ENCODE measurements at regions not wholly inside any gene's neighbourhood (a gene's known extent, or its start where the extent isn't known, plus 50 kb on each side); places are given as distances from the start of the nearest gene placed in this dataset.

GRCh38 chr20:60144974-60145527 lies 186.8 kb downstream of the CDH26 start:
- Histone ChIP-seq H3K9ac (ENCODE audit: low read length) (no peak overlapping the region), H3K9me3 (ENCODE audit: low read length) (no peaks in the 10 kb centered on the region), H3K27ac (ENCODE audit: low read length) (no peak overlapping the region), H3K9me2 (replicated peaks; ENCODE audit: insufficient read depth, low read length) (no peaks in the 10 kb centered on the region), H4K20me1 (ENCODE audit: insufficient read depth, low read depth, low read length) (no peaks in the 10 kb centered on the region), H3K4me3 (ENCODE audit: low read length) (no peak overlapping the region), H3K27me3 (ENCODE audit: low read length) (no peaks in the 10 kb centered on the region), H3K4me2 (ENCODE audit: low read depth, low read length, poor library complexity, severe bottlenecking) (no peak overlapping the region), H2AFZ (ENCODE audit: low read length) (no peak overlapping the region), H3K79me2 (ENCODE audit: low read length) (no peaks in the 10 kb centered on the region), H3K4me1 (ENCODE audit: low read length) (peaks cover 6% of the 10 kb centered on the region; the same call in 1 of the 2 replicates), H3K36me3 (ENCODE audit: insufficient read depth, low read length) (no peaks in the 10 kb centered on the region)
- no peak for DNase-seq

- Histone ChIP-seq H3K4me2 (ENCODE audit: low read depth, low read length, poor library complexity, severe bottlenecking) (no peak overlapping the region), H3K79me2 (ENCODE audit: low read length) (no peaks in the 10 kb centered on the region), H3K9me2 (replicated peaks; ENCODE audit: insufficient read depth, low read length) (no peaks in the 10 kb centered on the region), H4K20me1 (ENCODE audit: insufficient read depth, low read depth, low read length) (no peaks in the 10 kb centered on the region), H3K9ac (ENCODE audit: low read length) (no peak overlapping the region), H3K27ac (ENCODE audit: low read length) (no peak overlapping the region), H3K27me3 (ENCODE audit: low read length) (no peaks in the 10 kb centered on the region), H3K36me3 (ENCODE audit: insufficient read depth, low read length) (no peaks in the 10 kb centered on the region), H3K4me3 (ENCODE audit: low read length) (no peak overlapping the region), H3K4me1 (ENCODE audit: low read length) (no peaks in the 10 kb centered on the region; the same call in 1 of the 2 replicates), H3K9me3 (ENCODE audit: low read length) (no peaks in the 10 kb centered on the region), H2AFZ (ENCODE audit: low read length) (no peak overlapping the region)
- DNase-seq = no peak
Measured at GRCh38 chr20:60147004-60147403, 188.8 kb downstream of the CDH26 start.

- DNase-seq = no peak
- Histone ChIP-seq H3K4me1 (ENCODE audit: low read length) (no peaks in the 10 kb centered on the region; the same call in 1 of the 2 replicates), H4K20me1 (ENCODE audit: insufficient read depth, low read depth, low read length) (no peaks in the 10 kb centered on the region), H3K27me3 (ENCODE audit: low read length) (no peaks in the 10 kb centered on the region), H3K4me3 (ENCODE audit: low read length) (no peak overlapping the region), H2AFZ (ENCODE audit: low read length) (no peak overlapping the region), H3K79me2 (ENCODE audit: low read length) (no peaks in the 10 kb centered on the region), H3K27ac (ENCODE audit: low read length) (no peak overlapping the region), H3K9ac (ENCODE audit: low read length) (no peak overlapping the region), H3K9me3 (ENCODE audit: low read length) (no peaks in the 10 kb centered on the region), H3K4me2 (ENCODE audit: low read depth, low read length, poor library complexity, severe bottlenecking) (no peak overlapping the region), H3K36me3 (ENCODE audit: insufficient read depth, low read length) (no peaks in the 10 kb centered on the region), H3K9me2 (replicated peaks; ENCODE audit: insufficient read depth, low read length) (no peaks in the 10 kb centered on the region)
Measured at GRCh38 chr20:60148885-60149284, 190.7 kb downstream of the CDH26 start.

- H2AFZ ChIP-seq (ENCODE audit: low read length) = no peak overlapping the region
- 0 out of 2 replicates have a peak, but pooled peaks cover 3% of the 10 kb centered on the region for H3K27me3 ChIP-seq (ENCODE audit: low read length)
- no peak overlapping the region for H3K4me3 ChIP-seq (ENCODE audit: low read length)
- no peaks in the 10 kb centered on the region for H3K9me2 ChIP-seq (replicated peaks; ENCODE audit: insufficient read depth, low read length)
- DNase-seq = no peak
- H4K20me1 ChIP-seq (ENCODE audit: insufficient read depth, low read depth, low read length) = no peaks in the 10 kb centered on the region
- no peak overlapping the region for H3K27ac ChIP-seq (ENCODE audit: low read length)
- H3K9ac ChIP-seq (ENCODE audit: low read length) = no peak overlapping the region
- H3K36me3 ChIP-seq (ENCODE audit: insufficient read depth, low read length) = no peaks in the 10 kb centered on the region
- H3K9me3 ChIP-seq (ENCODE audit: low read length) = no peaks in the 10 kb centered on the region
- no peak overlapping the region for H3K4me2 ChIP-seq (ENCODE audit: low read depth, low read length, poor library complexity, severe bottlenecking)
- H3K79me2 ChIP-seq (ENCODE audit: low read length) = no peaks in the 10 kb centered on the region
- no peaks in the 10 kb centered on the region for H3K4me1 ChIP-seq (ENCODE audit: low read length)
Measured at GRCh38 chr20:60152792-60153191, 194.6 kb downstream of the CDH26 start.

- DNase-seq = no peak
- Histone ChIP-seq H2AFZ (ENCODE audit: low read length) (no peak overlapping the region), H3K9me2 (replicated peaks; ENCODE audit: insufficient read depth, low read length) (no peaks in the 10 kb centered on the region), H3K4me2 (ENCODE audit: low read depth, low read length, poor library complexity, severe bottlenecking) (no peak overlapping the region), H3K27me3 (ENCODE audit: low read length) (0 out of 2 replicates have a peak, but pooled peaks cover 3% of the 10 kb centered on the region), H3K36me3 (ENCODE audit: insufficient read depth, low read length) (no peaks in the 10 kb centered on the region), H4K20me1 (ENCODE audit: insufficient read depth, low read depth, low read length) (no peaks in the 10 kb centered on the region), H3K27ac (ENCODE audit: low read length) (no peak overlapping the region), H3K4me3 (ENCODE audit: low read length) (no peak overlapping the region), H3K9ac (ENCODE audit: low read length) (no peak overlapping the region), H3K4me1 (ENCODE audit: low read length) (no peaks in the 10 kb centered on the region), H3K79me2 (ENCODE audit: low read length) (no peaks in the 10 kb centered on the region), H3K9me3 (ENCODE audit: low read length) (no peaks in the 10 kb centered on the region)
Measured at GRCh38 chr20:60160451-60161145, 202.4 kb downstream of the CDH26 start.

GRCh38 chr20:60167812-60168211 lies 209.6 kb downstream of the CDH26 start:
- Histone ChIP-seq H3K9me3 (ENCODE audit: low read length) (no peaks in the 10 kb centered on the region), H3K27ac (ENCODE audit: low read length) (no peak overlapping the region), H3K36me3 (ENCODE audit: insufficient read depth, low read length) (no peaks in the 10 kb centered on the region), H3K4me3 (ENCODE audit: low read length) (no peak overlapping the region), H2AFZ (ENCODE audit: low read length) (no peak overlapping the region), H3K79me2 (ENCODE audit: low read length) (no peaks in the 10 kb centered on the region), H3K9ac (ENCODE audit: low read length) (no peak overlapping the region), H3K4me2 (ENCODE audit: low read depth, low read length, poor library complexity, severe bottlenecking) (no peak overlapping the region), H4K20me1 (ENCODE audit: insufficient read depth, low read depth, low read length) (no peaks in the 10 kb centered on the region), H3K4me1 (ENCODE audit: low read length) (no peaks in the 10 kb centered on the region), H3K27me3 (ENCODE audit: low read length) (no peaks in the 10 kb centered on the region), H3K9me2 (replicated peaks; ENCODE audit: insufficient read depth, low read length) (no peaks in the 10 kb centered on the region)
- DNase-seq = no peak

- no peaks in the 10 kb centered on the region for H3K79me2 ChIP-seq (ENCODE audit: low read length)
- H3K36me3 ChIP-seq (ENCODE audit: insufficient read depth, low read length) = no peaks in the 10 kb centered on the region
- H3K4me1 ChIP-seq (ENCODE audit: low read length) = no peaks in the 10 kb centered on the region
- no peak overlapping the region for H3K4me3 ChIP-seq (ENCODE audit: low read length)
- no peak overlapping the region for H3K27ac ChIP-seq (ENCODE audit: low read length)
- no peaks in the 10 kb centered on the region for H3K9me2 ChIP-seq (replicated peaks; ENCODE audit: insufficient read depth, low read length)
- no peak overlapping the region for H3K9ac ChIP-seq (ENCODE audit: low read length)
- DNase-seq = no peak
- no peak overlapping the region for H2AFZ ChIP-seq (ENCODE audit: low read length)
- no peaks in the 10 kb centered on the region for H3K9me3 ChIP-seq (ENCODE audit: low read length)
- no peaks in the 10 kb centered on the region for H4K20me1 ChIP-seq (ENCODE audit: insufficient read depth, low read depth, low read length)
- H3K27me3 ChIP-seq (ENCODE audit: low read length) = no peaks in the 10 kb centered on the region
- no peak overlapping the region for H3K4me2 ChIP-seq (ENCODE audit: low read depth, low read length, poor library complexity, severe bottlenecking)
Measured at GRCh38 chr20:60168963-60169362, 210.7 kb downstream of the CDH26 start.

- H3K4me3 ChIP-seq (ENCODE audit: low read length) = no peak overlapping the region
- H3K27ac ChIP-seq (ENCODE audit: low read length) = no peak overlapping the region
- H3K4me1 ChIP-seq (ENCODE audit: low read length) = no peaks in the 10 kb centered on the region
- no peaks in the 10 kb centered on the region for H4K20me1 ChIP-seq (ENCODE audit: insufficient read depth, low read depth, low read length)
- H3K27me3 ChIP-seq (ENCODE audit: low read length) = no peaks in the 10 kb centered on the region
- H3K79me2 ChIP-seq (ENCODE audit: low read length) = no peaks in the 10 kb centered on the region
- no peak overlapping the region for H3K4me2 ChIP-seq (ENCODE audit: low read depth, low read length, poor library complexity, severe bottlenecking)
- no peaks in the 10 kb centered on the region for H3K9me2 ChIP-seq (replicated peaks; ENCODE audit: insufficient read depth, low read length)
- H3K9ac ChIP-seq (ENCODE audit: low read length) = no peak overlapping the region
- no peak overlapping the region for H2AFZ ChIP-seq (ENCODE audit: low read length)
- no peaks in the 10 kb centered on the region for H3K36me3 ChIP-seq (ENCODE audit: insufficient read depth, low read length)
- no peaks in the 10 kb centered on the region for H3K9me3 ChIP-seq (ENCODE audit: low read length)
- no peak for DNase-seq
Measured at GRCh38 chr20:60170116-60170515, 211.9 kb downstream of the CDH26 start.
